ENCODE measurements at regions not wholly inside any gene's neighbourhood (a gene's known extent, or its start where the extent isn't known, plus 50 kb on each side); places are given as distances from the start of the nearest gene placed in this dataset.
A peak's percentile ranks its signal among the peaks of the same experiment; 100 is the strongest.
"Not testable (repeated sequence)": the region's sequence is repeated elsewhere in the genome, so short reads cannot be mapped to it uniquely, and the experiment has no call there.

DNA sequence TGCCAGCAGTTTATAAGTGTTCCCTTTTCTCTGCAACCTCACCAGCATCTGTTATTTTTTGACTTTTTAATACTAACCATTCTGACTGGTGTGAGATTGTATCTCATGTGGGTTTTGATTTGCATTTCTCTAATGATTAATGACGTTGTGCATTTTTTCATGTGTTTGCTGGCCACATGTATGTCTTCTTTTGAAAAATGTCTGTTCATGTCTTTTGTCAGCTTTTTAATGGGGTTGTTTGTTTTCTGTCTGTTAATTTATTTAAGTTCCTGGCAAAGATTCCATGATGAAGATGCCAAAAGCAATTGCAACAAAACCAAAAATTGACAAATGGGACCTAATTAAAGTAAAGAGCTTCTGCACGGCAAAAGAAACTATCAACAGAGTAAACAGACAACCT lies 137.2 kb upstream of the JCAD start:
- ATAC-seq; H3K4me2 ChIP-seq (ENCODE audit: control insufficient read depth, insufficient read depth); FAIRE-seq; DNase-seq (ENCODE audit: low read depth, low spot score); in situ Hi-C loops (cut with MboI); H3K9me3 ChIP-seq (replicated peaks; ENCODE audit: control insufficient read depth, insufficient read depth, low read length); H3K79me2 ChIP-seq (ENCODE audit: control insufficient read depth, insufficient read depth, low read length); H3K36me3 ChIP-seq (ENCODE audit: control insufficient read depth in 2 of 2, insufficient read depth in 2 of 2, low read length in 1 of 2); H3K27me3 ChIP-seq (replicated peaks in 1 of 2; ENCODE audit: control insufficient read depth in 2 of 2, insufficient read depth in 2 of 2, low read length in 1 of 2); POLR2A ChIA-PET; RAD21 ChIA-PET (ENCODE audit: unreplicated experiment); BruUV-seq (replicated peaks); H3K4me3 ChIP-seq; H3K9ac ChIP-seq (ENCODE audit: control insufficient read depth, insufficient read depth, low read length); CTCF ChIA-PET; intact Hi-C loops (cut with micrococcal nuclease; ENCODE audit: unreplicated experiment); H3K27ac ChIP-seq (ENCODE audit: control insufficient read depth, insufficient read depth); H3K4me1 ChIP-seq (ENCODE audit: control insufficient read depth, insufficient read depth, low read length); SMC1A ChIA-PET (ENCODE audit: uncharacterized antibody, unreplicated experiment); H4K20me1 ChIP-seq (ENCODE audit: control insufficient read depth, insufficient read depth); H2AFZ ChIP-seq (ENCODE audit: control insufficient read depth, low read depth, low read length): not testable (repeated sequence)
- 21% methylated on average over 2 of the region's 2 CpGs for WGBS (ENCODE audit: insufficient coverage, insufficient replicate concordance, low lambda C conversion rate, missing lambda C conversion rate)

- ChIA-PET CTCF (interaction anchor here (1.0 kb wide), 1 partner anchor 21 kb away, joined by 3 read pairs; no protein-coding TSS in a partner anchor), RAD21 (ENCODE audit: unreplicated experiment) (no interaction called here), POLR2A (no interaction called here), SMC1A (ENCODE audit: uncharacterized antibody, unreplicated experiment) (no interaction called here)
- BruUV-seq (replicated peaks), result no TSS peak
- Histone ChIP-seq H3K27ac (ENCODE audit: control insufficient read depth, insufficient read depth) (no peak overlapping the region), H4K20me1 (ENCODE audit: control insufficient read depth, insufficient read depth) (no peaks in the 10 kb centered on the region), H3K27me3 (replicated peaks in 1 of 2; ENCODE audit: control insufficient read depth in 2 of 2, insufficient read depth in 2 of 2, low read length in 1 of 2) (no peaks in the 10 kb centered on the region), H3K4me2 (ENCODE audit: control insufficient read depth, insufficient read depth) (no peak overlapping the region), H3K9me3 (replicated peaks; ENCODE audit: control insufficient read depth, insufficient read depth, low read length) (peaks cover 2% of the 10 kb centered on the region; the same call in 1 of the 3 replicates), H3K36me3 (ENCODE audit: control insufficient read depth in 2 of 2, insufficient read depth in 2 of 2, low read length in 1 of 2) (no peaks in the 10 kb centered on the region), H3K79me2 (ENCODE audit: control insufficient read depth, insufficient read depth, low read length) (no peaks in the 10 kb centered on the region), H3K4me1 (ENCODE audit: control insufficient read depth, insufficient read depth, low read length) (no peaks in the 10 kb centered on the region), H3K9ac (ENCODE audit: control insufficient read depth, insufficient read depth, low read length) (no peak overlapping the region), H3K4me3 (no peak overlapping the region), H2AFZ (ENCODE audit: control insufficient read depth, low read depth, low read length) (no peak overlapping the region)
- 0% methylated on average over 5 of the region's 5 CpGs for WGBS (ENCODE audit: insufficient coverage, insufficient replicate concordance, low lambda C conversion rate, missing lambda C conversion rate)
- in situ Hi-C loops (cut with MboI) (no loop called here), intact Hi-C loops (cut with micrococcal nuclease; ENCODE audit: unreplicated experiment) (no loop called here)
- ATAC-seq (peak; percentile 67), FAIRE-seq (no peak), DNase-seq (ENCODE audit: low read depth, low spot score) (peak; percentile 9)
- TF ChIP-seq NFYB (IDR thresholded peaks at IDR 0.05; ENCODE audit: insufficient read depth, low read depth, low read length), result no peak
- peak; percentile 33; the same call in 1 of the 2 replicates for TF ChIP-seq RAD51 (IDR thresholded peaks at IDR 0.05)
These were observed 133.6 kb upstream of the JCAD start for GRCh38 chr10:30192846-30193608.

Data from GM12878 (cell line).